Transverse colon (tissue), 4 donors: ENCODE measurements at regions not wholly inside any gene's neighbourhood (a gene's known extent, or its start where the extent isn't known, plus 50 kb on each side); places are given as distances from the start of the nearest gene placed in this dataset.
A peak's percentile ranks its signal among the peaks of the same experiment; 100 is the strongest.

Experiments
- DNase-seq: peaks from one replicate; pipeline ENCODE4 v3.0.0-alpha.2; 2019
- H3K27ac ChIP-seq, 4 donors: fragments of 200-600 bp; sonication (generic); 2 replicates each; pipeline ENCODE4 v1.5.1; 2016 to 2018; ENCODE audit warnings: inconsistent platforms in 4 of 4
- H3K27me3 ChIP-seq: fragments of 200-600 bp; sonication (generic); 2 replicates; pipeline ENCODE4 v1.5.1; 2017; ENCODE audit warnings: inconsistent platforms
- H3K36me3 ChIP-seq, 4 donors: fragments of 200-600 bp; sonication (generic); 2 replicates each; pipeline ENCODE4 v1.5.1; 2017 to 2019; ENCODE audit warnings: inconsistent platforms in 4 of 4
- H3K4me1 ChIP-seq, 4 donors: fragments of 200-600 bp; sonication (generic); 2 replicates each; pipeline ENCODE4 v1.5.1; 2017 to 2020; ENCODE audit warnings: inconsistent platforms in 4 of 4
- H3K4me3 ChIP-seq, 4 donors: fragments of 200-600 bp; sonication (generic); 1 replicate in 1 of 4; 2 replicates in 3 of 4; pipeline versions ENCODE4 v1.5.1 to v1.6.1; 2017 to 2019; ENCODE audit warnings: inconsistent platforms in 4 of 4
- H3K9me3 ChIP-seq, 2 donors: fragments of 200-600 bp; sonication (generic); 2 replicates each; pipeline ENCODE4 v1.5.1; 2017 to 2019; ENCODE audit warnings: inconsistent platforms in 2 of 2
- EP300 ChIP-seq: sonication (generic); formaldehyde crosslinking; IDR thresholded peaks from one replicate; pipeline ENCODE4 v1.6.1; 2017; ENCODE audit warnings: antibody characterized with exemption, low read depth
- POLR2A ChIP-seq: fragments of 450-650 bp; IDR thresholded peaks from one replicate; pipeline ENCODE4 v1.6.1; 2016; ENCODE audit warnings: antibody characterized with exemption, mild to moderate bottlenecking, moderate library complexity
- POLR2AphosphoS5 ChIP-seq, 3 donors: sonication (generic); formaldehyde crosslinking; IDR thresholded peaks; one replicate each; pipeline ENCODE4 v1.6.1; 2016; ENCODE audit warnings: antibody characterized with exemption in 3 of 3
- WGBS, 2 donors: methylation state at CpG; one replicate each; pipeline ENCODE4 v1.1.5; 2018; ENCODE audit warnings: low coverage in 1 of 2; 5-methylcytosine and 5-hydroxymethylcytosine counted together
- in situ Hi-C, 4 donors: fragments of 200-750 bp; cut with MboI; loops; one replicate each; pipeline versions ENCODE4 v1.15.0 to v1.15.1; 2017; ENCODE audit warnings: low sequenced_read_pairs in 3 of 4, low pct_ligation_motif_present in 1 of 4, low pct_unique_long_range_greater_than_20kb in 1 of 4
- intact Hi-C: fragments of 100-400 bp; cut with DNase I; formaldehyde crosslinking; loops from one replicate; pipeline ENCODE4 v1.15.1; 2023; ENCODE audit warnings: low total_unique reads
- TF ChIP-seq, protein P1 (sequence below), 5 experiments: fragments of 200-600 bp in 3 of 5; fragments of 450-650 bp in 2 of 5; sonication (generic) in 3 of 5; IDR thresholded peaks; 1 replicate in 2 of 5; 2 replicates in 3 of 5; pipeline ENCODE4 v1.5.1; 2016 to 2017; ENCODE audit warnings: antibody characterized with exemption in 5 of 5, inconsistent platforms in 3 of 5, mild to moderate bottlenecking in 2 of 5, moderate library complexity in 1 of 5

DNA sequence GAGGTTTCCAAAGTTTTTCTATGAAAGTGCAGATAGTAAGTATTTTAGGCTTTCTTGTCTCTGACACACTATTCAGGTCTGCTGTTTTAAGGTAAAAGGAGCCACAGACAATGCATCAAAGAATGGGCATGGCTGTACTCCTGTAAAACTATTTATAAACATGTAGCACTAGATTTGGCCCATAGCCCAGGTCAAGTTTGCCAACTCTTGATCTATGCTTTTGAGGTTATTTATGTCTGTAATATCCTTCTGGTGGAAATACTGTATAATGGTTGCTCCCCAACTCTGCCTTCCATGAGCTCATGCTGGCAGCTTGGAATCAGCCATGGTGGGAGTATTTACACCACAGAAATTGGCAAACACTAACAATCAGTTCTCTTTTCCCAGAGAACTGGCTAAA, 244.6 kb downstream of the BUB3 start:
- intact Hi-C loops = no loop called here
- Histone ChIP-seq H3K27ac (no peak overlapping the region), H3K4me3 (no peak overlapping the region), H3K4me1 (no peaks in the 10 kb centered on the region), H3K27me3 (no peaks in the 10 kb centered on the region), H3K36me3 (no peaks in the 10 kb centered on the region), H3K9me3 (no peaks in the 10 kb centered on the region)
- TF ChIP-seq POLR2A (no peak), EP300 (no peak), POLR2AphosphoS5 (IDR thresholded peaks at IDR 0.05) (no peak)
- TF ChIP-seq, protein P1, sequence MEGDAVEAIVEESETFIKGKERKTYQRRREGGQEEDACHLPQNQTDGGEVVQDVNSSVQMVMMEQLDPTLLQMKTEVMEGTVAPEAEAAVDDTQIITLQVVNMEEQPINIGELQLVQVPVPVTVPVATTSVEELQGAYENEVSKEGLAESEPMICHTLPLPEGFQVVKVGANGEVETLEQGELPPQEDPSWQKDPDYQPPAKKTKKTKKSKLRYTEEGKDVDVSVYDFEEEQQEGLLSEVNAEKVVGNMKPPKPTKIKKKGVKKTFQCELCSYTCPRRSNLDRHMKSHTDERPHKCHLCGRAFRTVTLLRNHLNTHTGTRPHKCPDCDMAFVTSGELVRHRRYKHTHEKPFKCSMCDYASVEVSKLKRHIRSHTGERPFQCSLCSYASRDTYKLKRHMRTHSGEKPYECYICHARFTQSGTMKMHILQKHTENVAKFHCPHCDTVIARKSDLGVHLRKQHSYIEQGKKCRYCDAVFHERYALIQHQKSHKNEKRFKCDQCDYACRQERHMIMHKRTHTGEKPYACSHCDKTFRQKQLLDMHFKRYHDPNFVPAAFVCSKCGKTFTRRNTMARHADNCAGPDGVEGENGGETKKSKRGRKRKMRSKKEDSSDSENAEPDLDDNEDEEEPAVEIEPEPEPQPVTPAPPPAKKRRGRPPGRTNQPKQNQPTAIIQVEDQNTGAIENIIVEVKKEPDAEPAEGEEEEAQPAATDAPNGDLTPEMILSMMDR (IDR thresholded peaks at IDR 0.05) = no peak
- DNase-seq = no peak
- in situ Hi-C loops = no loop called here

DNA sequence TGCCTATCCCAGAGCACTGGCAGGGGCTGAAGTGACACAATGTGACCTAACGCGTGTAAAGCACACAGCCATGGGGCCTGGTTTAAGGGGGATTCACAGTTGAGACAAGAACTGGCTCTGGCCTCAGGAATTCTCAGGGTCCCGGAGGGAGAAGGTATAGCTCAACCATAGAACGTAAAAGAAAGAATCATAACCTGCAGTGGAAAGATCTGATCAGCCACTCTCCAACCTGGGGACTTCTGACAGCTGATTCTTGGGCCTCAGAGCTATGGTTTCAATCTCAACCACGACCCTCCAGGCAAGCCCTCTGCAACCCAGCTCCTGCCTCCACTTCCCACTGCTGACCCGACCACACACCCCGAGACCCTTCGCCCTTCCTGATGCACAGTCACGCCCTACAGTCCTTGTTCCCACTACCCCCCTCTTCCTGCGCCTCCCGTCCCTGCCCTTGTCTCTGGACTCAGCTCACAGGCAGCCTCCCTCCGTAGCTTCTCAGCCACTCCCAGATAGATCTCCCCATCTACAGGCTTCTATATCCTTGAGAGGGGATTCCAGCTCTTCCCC, 245.2 kb downstream of the BUB3 start:
- Histone ChIP-seq H3K27me3 (no peaks in the 10 kb centered on the region), H3K4me1 (no peaks in the 10 kb centered on the region), H3K27ac (no peak overlapping the region), H3K36me3 (no peaks in the 10 kb centered on the region), H3K4me3 (no peak overlapping the region), H3K9me3 (peaks cover 4% of the 10 kb centered on the region in 2 donors)
- no peak for TF ChIP-seq EP300
- TF ChIP-seq, protein P1 (IDR thresholded peaks at IDR 0.05) = no peak
- TF ChIP-seq POLR2A = no peak
- WGBS, 2 donors = 85 to 90% methylated on average over 12 of the region's 12 CpGs
- no peak for DNase-seq
- in situ Hi-C loops (no loop called here), intact Hi-C loops (no loop called here)

- in situ Hi-C loops = no loop called here
- Histone ChIP-seq H3K27me3 (no peaks in the 10 kb centered on the region), H3K9me3 (peaks cover 6 to 10% of the 10 kb centered on the region in 2 donors), H3K36me3 (no peaks in the 10 kb centered on the region), H3K4me3 (no peak overlapping the region), H3K4me1 (no peaks in the 10 kb centered on the region), H3K27ac (peak overlapping the region in 1 of 4 donors; percentile 51)
- TF ChIP-seq POLR2A (no peak), EP300 (no peak), POLR2AphosphoS5 (IDR thresholded peaks at IDR 0.05) (no peak)
- TF ChIP-seq, protein P1 (IDR thresholded peaks at IDR 0.05) = no peak
- 69 to 79% methylated on average over 3 of the region's 3 CpGs for WGBS, 2 donors
- no peak for DNase-seq
- intact Hi-C loops = no loop called here
Measured at GRCh38 chr10:123402021-123402420, 247.8 kb downstream of the BUB3 start.

GRCh38 chr10:123402656-123403055, 248.5 kb downstream of the BUB3 start:
- Histone ChIP-seq H3K4me1 (no peaks in the 10 kb centered on the region), H3K4me3 (no peak overlapping the region), H3K9me3 (peaks cover 6 to 10% of the 10 kb centered on the region in 2 donors), H3K27me3 (no peaks in the 10 kb centered on the region), H3K27ac (peak overlapping the region in 1 of 4 donors; percentile 30), H3K36me3 (no peaks in the 10 kb centered on the region)
- in situ Hi-C loops = no loop called here
- TF ChIP-seq EP300 (no peak), POLR2AphosphoS5 (IDR thresholded peaks at IDR 0.05) (peak in 1 of 3 donors; percentile 40)
- intact Hi-C loops = no loop called here
- DNase-seq = peak; percentile 32
- 70 to 80% methylated on average over 1 to 5 of the region's 5 CpGs for WGBS, 2 donors

DNA sequence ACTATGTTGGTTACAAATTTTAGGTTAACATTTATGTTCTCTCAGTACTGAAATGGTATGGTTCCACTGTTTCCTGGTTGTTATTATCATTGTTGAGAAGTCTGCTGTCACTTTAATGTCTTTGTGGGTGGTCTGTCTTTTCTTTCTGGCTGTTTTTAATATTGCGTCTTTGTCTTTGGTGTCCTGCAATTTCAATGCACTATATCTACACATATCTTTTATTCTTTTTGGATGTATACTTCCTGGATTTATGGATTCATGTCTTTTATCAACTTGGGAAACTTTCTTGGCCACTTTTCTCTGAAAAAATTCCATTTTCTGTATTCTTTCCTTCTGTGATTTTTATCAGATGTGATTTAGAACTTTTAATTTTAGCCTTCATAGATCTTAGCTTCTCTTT, 250.2 kb downstream of the BUB3 start:
- peaks cover 6 to 10% of the 10 kb centered on the region in 2 donors for H3K9me3 ChIP-seq
- 100% methylated on average over 1 of the region's 1 CpG for WGBS, 2 donors
- in situ Hi-C loops (no loop called here), intact Hi-C loops (no loop called here)
- no peaks in the 10 kb centered on the region for H3K4me1 ChIP-seq
- TF ChIP-seq, protein P1 (IDR thresholded peaks at IDR 0.05) = no peak
- TF ChIP-seq POLR2AphosphoS5 (IDR thresholded peaks at IDR 0.05) = no peak
- TF ChIP-seq POLR2A = no peak
- TF ChIP-seq EP300 = no peak
- H3K36me3 ChIP-seq = no peaks in the 10 kb centered on the region
- H3K27ac ChIP-seq = no peak overlapping the region
- no peaks in the 10 kb centered on the region for H3K27me3 ChIP-seq
- DNase-seq = no peak
- H3K4me3 ChIP-seq = no peak overlapping the region
